HepG2 (cell line): ENCODE measurements at regions not wholly inside any gene's neighbourhood (a gene's known extent, or its start where the extent isn't known, plus 50 kb on each side); places are given as distances from the start of the nearest gene placed in this dataset.

Experiments used
- ATAC-seq: fragments of 200-7000 bp; cut with Tn5 transposase; 3 replicates; pipeline ENCODE4 v1.9.1; 2020; ENCODE audit warnings: mild to moderate bottlenecking, moderate library complexity
- BruUV-seq: library from RNA; stranded (reverse); fragments of 400-500 nt; replicated peaks from 2 replicates; lab custom pipeline; 2021; lab: Mats Ljungman, UMichigan
- CTCF ChIA-PET: fragments of 300-600 bp; formaldehyde crosslinking; extraction: SDS; loops from one replicate; lab custom pipeline; 2021; ENCODE audit warnings: low total read pairs, inconsistent platforms, low intra/inter-chr PET ratio; lab: Yijun Ruan, JAX
- POLR2A ChIA-PET: fragments of 350-600 bp; sonication (Branson Sonifier 250); formaldehyde crosslinking; loops from one replicate; lab custom pipeline; 2020; ENCODE audit warnings: antibody characterized with exemption, inconsistent platforms; lab: Yijun Ruan, JAX
- DNase-seq: peaks from one replicate; pipeline ENCODE4 v3.0.0-alpha.2; 2015; ENCODE audit warnings: low spot score
- FAIRE-seq: peaks from 3 replicates; lab custom pipeline; 2011; peaks lifted over from hg19 to GRCh38; lab: Jason Lieb, UNC
- H2AFZ ChIP-seq: one replicate; pipeline ENCODE4 v1.6.1; 2011; ENCODE audit warnings: low read length, inconsistent platforms
- H3K27ac ChIP-seq: fragments of 300-600 bp; 3 replicates; pipeline ENCODE4 v1.8.0; 2011; ENCODE audit warnings: mixed run types, mild to moderate bottlenecking, mixed read lengths, low read length, inconsistent platforms; ENCODE audit not compliant: insufficient read depth; ENCODE audit errors: extremely low read length
- H3K27me3 ChIP-seq, 2 experiments: fragments of 200-600 bp in 1 of 2; 2 replicates in 1 of 2; 3 replicates in 1 of 2; pipeline versions ENCODE4 v1.6.0 to v1.8.0; 2011; ENCODE audit warnings: low read length in 2 of 2, mild to moderate bottlenecking in 2 of 2, moderate library complexity in 2 of 2, inconsistent platforms in 1 of 2; ENCODE audit not compliant: insufficient read depth in 2 of 2, control insufficient read depth in 1 of 2
- H3K36me3 ChIP-seq, 2 experiments: fragments of 200-600 bp in 1 of 2; replicated peaks in 1 of 2; 2 replicates in 1 of 2; 3 replicates in 1 of 2; pipeline versions ENCODE4 v1.5.1 to v1.8.0; 2011; ENCODE audit warnings: low read length in 2 of 2, inconsistent platforms in 1 of 2; ENCODE audit not compliant: insufficient read depth in 2 of 2, control insufficient read depth in 1 of 2
- H3K4me1 ChIP-seq: 2 replicates; pipeline ENCODE4 v1.5.1; 2012; ENCODE audit warnings: low read length, inconsistent platforms; ENCODE audit not compliant: insufficient read depth
- H3K4me2 ChIP-seq: 2 replicates; pipeline ENCODE4 v1.6.0; 2011; ENCODE audit warnings: low read depth, low read length, inconsistent platforms
- H3K4me3 ChIP-seq, 3 experiments: fragments of 200-600 bp in 1 of 3; sonication (generic), shearing (Covaris generic) in 1 of 3; replicated peaks in 1 of 3; 2 replicates each; pipeline ENCODE4 v1.5.1; 2011 to 2016; ENCODE audit warnings: low read length in 3 of 3, inconsistent platforms in 2 of 3, low read depth in 2 of 3, mild to moderate bottlenecking in 2 of 3, control low read depth in 1 of 3, mixed read lengths in 1 of 3; ENCODE audit not compliant: insufficient read depth in 1 of 3
- H3K79me2 ChIP-seq: one replicate; pipeline ENCODE4 v1.6.1; 2011; ENCODE audit warnings: low read length, inconsistent platforms; ENCODE audit not compliant: insufficient read depth
- H3K9ac ChIP-seq: 2 replicates; pipeline ENCODE4 v1.6.0; 2011; ENCODE audit warnings: mild to moderate bottlenecking, low read depth, low read length, inconsistent platforms; ENCODE audit not compliant: insufficient read depth
- H3K9me3 ChIP-seq: 2 replicates; pipeline ENCODE4 v1.5.1; 2012; ENCODE audit warnings: mild to moderate bottlenecking, low read length
- H4K20me1 ChIP-seq: 2 replicates; pipeline ENCODE4 v1.6.0; 2011; ENCODE audit warnings: inconsistent platforms, mild to moderate bottlenecking, low read length, moderate library complexity; ENCODE audit not compliant: insufficient read depth
- ARID4A ChIP-seq: sonication (generic); formaldehyde crosslinking; IDR thresholded peaks from 2 replicates; pipeline ENCODE4 v1.5.0; 2020; ENCODE audit warnings: mild to moderate bottlenecking, missing genetic modification reagents, borderline replicate concordance
- ELF4 ChIP-seq: sonication (generic); formaldehyde crosslinking; IDR thresholded peaks from 2 replicates; pipeline ENCODE4 v1.5.0; 2020; ENCODE audit warnings: missing genetic modification reagents, mild to moderate bottlenecking, moderate library complexity, borderline replicate concordance
- HNRNPK ChIP-seq: fragments of 200-400 bp; formaldehyde crosslinking; IDR thresholded peaks from 2 replicates; pipeline ENCODE4 v1.6.1; 2018; ENCODE audit warnings: low read length, low read depth, moderate library complexity, mild to moderate bottlenecking; ENCODE audit not compliant: poor library complexity, severe bottlenecking
- MAZ ChIP-seq, 2 experiments: sonication (generic) in 1 of 2; formaldehyde crosslinking in 1 of 2; IDR thresholded peaks; 2 replicates each; pipeline versions ENCODE4 v1.5.0 to v1.6.1; 2012 to 2020; ENCODE audit warnings: low read depth in 2 of 2, mild to moderate bottlenecking in 2 of 2, borderline replicate concordance in 1 of 2, improper control_type of control experiment in 1 of 2, low read length in 1 of 2, missing genetic modification reagents in 1 of 2, moderate library complexity in 1 of 2
- MED13 ChIP-seq: sonication (generic); formaldehyde crosslinking; IDR thresholded peaks from 2 replicates; pipeline ENCODE4 v1.5.0; 2020; ENCODE audit warnings: missing genetic modification reagents
- PAF1 ChIP-seq: IDR thresholded peaks from 2 replicates; pipeline ENCODE4 v1.6.1; 2016; ENCODE audit warnings: missing genetic modification reagents, missing compliant biosample characterization
- PRDM4 ChIP-seq: sonication (generic); formaldehyde crosslinking; IDR thresholded peaks from 2 replicates; pipeline ENCODE4 v1.9.0; 2021; ENCODE audit warnings: missing genetic modification reagents, borderline replicate concordance
- RAD51 ChIP-seq: fragments of 450-650 bp; IDR thresholded peaks from 2 replicates; pipeline ENCODE4 v1.6.1; 2016; ENCODE audit warnings: borderline replicate concordance
- RBM39 ChIP-seq: fragments of 200-400 bp; formaldehyde crosslinking; IDR thresholded peaks from one replicate; pipeline ENCODE4 v1.6.1; 2018; ENCODE audit warnings: antibody characterized with exemption, mild to moderate bottlenecking, low read depth, low read length; ENCODE audit not compliant: poor library complexity, severe bottlenecking
- SNAI1 ChIP-seq: sonication (generic); formaldehyde crosslinking; IDR thresholded peaks from 2 replicates; pipeline ENCODE4 v1.5.0; 2020; ENCODE audit warnings: mild to moderate bottlenecking, missing genetic modification reagents, borderline replicate concordance
- TFE3 ChIP-seq: IDR thresholded peaks from 2 replicates; pipeline ENCODE4 v1.6.1; 2016
- ZNF225 ChIP-seq: sonication (generic); formaldehyde crosslinking; IDR thresholded peaks from 2 replicates; pipeline ENCODE4 v1.4.0; 2020; ENCODE audit warnings: mild to moderate bottlenecking, missing genetic modification reagents
- ZNF784 ChIP-seq: sonication (generic); formaldehyde crosslinking; IDR thresholded peaks from 2 replicates; pipeline ENCODE4 v1.5.1; 2020; ENCODE audit warnings: missing genetic modification reagents, mild to moderate bottlenecking, borderline replicate concordance
- WGBS: methylation state at CpG from one replicate; pipeline ENCODE4 v1.1.6; 2017; ENCODE audit warnings: low lambda C conversion rate; 5-methylcytosine and 5-hydroxymethylcytosine counted together
- in situ Hi-C: cut with HindIII; loops from 2 replicates; pipeline ENCODE4 v1.10.0; 2017; ENCODE audit warnings: low pct_unique_long_range_greater_than_20kb; ENCODE audit not compliant: extremely low pct_ligation_motif_present
- intact Hi-C: fragments of 100-400 bp; cut with micrococcal nuclease; formaldehyde crosslinking; loops from one replicate; pipeline ENCODE4 v1.10.0; 2022; ENCODE audit not compliant: unreplicated experiment

- TF ChIP-seq RBM39 (no peak), SNAI1 (CRISPR knock-in tag) (no peak), ZNF784 (CRISPR knock-in tag) (no peak), MAZ (IDR thresholded peaks at IDR 0.05; ENCODE audit: borderline replicate concordance, low read depth, low read length) (no peak), MAZ (CRISPR knock-in tag; IDR thresholded peaks at IDR 0.05; ENCODE audit: low read depth) (no peak)
Measured at GRCh38 chr2:200135082-200135481, 171.4 kb upstream of the SPATS2L start (continued).

- no peak for ATAC-seq
- no peak overlapping the region for H3K4me2 ChIP-seq
- intact Hi-C loops (no loop called here), in situ Hi-C loops (no loop called here)
- H3K4me3 ChIP-seq = no peak overlapping the region
- H4K20me1 ChIP-seq = no peaks in the 10 kb centered on the region
- H3K27ac ChIP-seq = no peak overlapping the region
- H3K27me3 ChIP-seq = no peaks in the 10 kb centered on the region
- ChIA-PET POLR2A (interaction anchor here (0.7 kb wide), 1 partner anchor 43 kb away, joined by 3 read pairs; no protein-coding TSS in a partner anchor), CTCF (no interaction called here)
- no peak overlapping the region for H2AFZ ChIP-seq
- H3K36me3 ChIP-seq = no peaks in the 10 kb centered on the region
- WGBS = 58% methylated on average over 5 of the region's 5 CpGs
- no peak for DNase-seq
- no peak overlapping the region for H3K9ac ChIP-seq
- no peaks in the 10 kb centered on the region for H3K79me2 ChIP-seq
- BruUV-seq = no TSS peak
- peaks cover 9% of the 10 kb centered on the region; the same call in 1 of the 2 replicates for H3K9me3 ChIP-seq
- H3K4me1 ChIP-seq = peaks cover 12% of the 10 kb centered on the region
- FAIRE-seq = no peak
- no peak for TF ChIP-seq RAD51
- TF ChIP-seq PRDM4 = no peak
- no peak for TF ChIP-seq HNRNPK
- TF ChIP-seq ELF4 (CRISPR knock-in tag) = no peak
- no peak for TF ChIP-seq MED13 (CRISPR knock-in tag)
- no peak for TF ChIP-seq ZNF225 (CRISPR knock-in tag)
- no peak for TF ChIP-seq ARID4A
- TF ChIP-seq TFE3 (CRISPR knock-in tag) = no peak
- TF ChIP-seq PAF1 (CRISPR knock-in tag) = no peak
Measured at GRCh38 chr2:200136655-200137054, 169.8 kb upstream of the SPATS2L start.
